Neural cell (in vitro differentiated cells): ENCODE measurements at regions not wholly inside any gene's neighbourhood (a gene's known extent, or its start where the extent isn't known, plus 50 kb on each side); places are given as distances from the start of the nearest gene placed in this dataset.

Source experiments
- H2AFZ ChIP-seq: fragments of 200-600, 300-800 bp; sonication (generic), shearing (Covaris generic); 2 replicates; pipeline ENCODE4 v1.6.0; 2014; ENCODE audit warnings: low read depth, mild to moderate bottlenecking, antibody characterized with exemption, low read length, moderate library complexity
- H3F3A ChIP-seq: fragments of 200-600 bp; shearing (Covaris generic); 2 replicates; pipeline ENCODE4 v1.6.1; 2016; ENCODE audit warnings: mild to moderate bottlenecking, moderate library complexity, mixed read lengths, antibody characterized with exemption, low read length; ENCODE audit not compliant: insufficient read depth, poor library complexity, severe bottlenecking
- H3K27ac ChIP-seq: fragments of 200-600, 300-800 bp; sonication (generic), shearing (Covaris generic); 2 replicates; pipeline ENCODE4 v1.5.1; 2014; ENCODE audit warnings: mild to moderate bottlenecking, low read length, moderate library complexity
- H3K27me3 ChIP-seq: fragments of 300-800, 200-600 bp; sonication (generic), shearing (Covaris generic); 2 replicates; pipeline ENCODE4 v1.6.0; 2014; ENCODE audit warnings: mild to moderate bottlenecking, low read depth, low read length, moderate library complexity; ENCODE audit not compliant: insufficient read depth
- H3K36me3 ChIP-seq: fragments of 300-800, 200-600 bp; sonication (generic), shearing (Covaris generic); 2 replicates; pipeline ENCODE4 v1.5.1; 2014; ENCODE audit warnings: mild to moderate bottlenecking, antibody characterized with exemption, low read length, moderate library complexity; ENCODE audit not compliant: insufficient read depth
- H3K4me2 ChIP-seq: fragments of 300-800, 200-600 bp; sonication (generic), shearing (Covaris generic); 2 replicates; pipeline ENCODE4 v1.6.0; 2014; ENCODE audit warnings: mild to moderate bottlenecking, low read length
- H3K4me3 ChIP-seq: fragments of 300-800, 200-600 bp; sonication (generic), shearing (Covaris generic); 2 replicates; pipeline ENCODE4 v1.5.1; 2014; ENCODE audit warnings: mild to moderate bottlenecking, low read length, moderate library complexity
- H3K79me2 ChIP-seq: fragments of 200-600 bp; shearing (Covaris generic); replicated peaks from 2 replicates; pipeline ENCODE4 v1.6.0; 2014; ENCODE audit warnings: mild to moderate bottlenecking, low read length, moderate library complexity; ENCODE audit not compliant: insufficient read depth
- H3K9ac ChIP-seq: fragments of 300-800, 200-600 bp; sonication (generic), shearing (Covaris generic); 2 replicates; pipeline ENCODE4 v1.6.1; 2016; ENCODE audit warnings: mild to moderate bottlenecking, low read length, mixed read lengths
- H3K9me2 ChIP-seq: fragments of 200-600 bp; shearing (Covaris generic); 2 replicates; pipeline ENCODE4 v1.6.1; 2016; ENCODE audit warnings: mild to moderate bottlenecking, low read length, mixed read lengths; ENCODE audit not compliant: insufficient read depth
- H3K9me3 ChIP-seq: fragments of 200-600, 300-800 bp; sonication (generic), shearing (Covaris generic); 2 replicates; pipeline ENCODE4 v1.6.1; 2016; ENCODE audit warnings: mild to moderate bottlenecking, mixed run types, low read length, moderate library complexity, mixed read lengths
- H4K20me1 ChIP-seq: fragments of 200-600 bp; shearing (Covaris generic); 2 replicates; pipeline ENCODE4 v1.6.1; 2016; ENCODE audit warnings: mild to moderate bottlenecking, mixed run types; ENCODE audit not compliant: insufficient read depth
- CTCF ChIP-seq: fragments of 450-650 bp; IDR thresholded peaks from 2 replicates; pipeline ENCODE4 v1.5.1; 2014; ENCODE audit warnings: antibody characterized with exemption, mild to moderate bottlenecking, moderate library complexity; ENCODE audit not compliant: poor library complexity, severe bottlenecking
- EP300 ChIP-seq: fragments of 450-650 bp; conservative IDR thresholded peaks from 2 replicates; pipeline ENCODE4 v1.6.1; 2014; ENCODE audit warnings: antibody characterized with exemption, mild to moderate bottlenecking, moderate library complexity; ENCODE audit not compliant: poor library complexity, severe bottlenecking
- EZH2 ChIP-seq: fragments of 200-600, 300-800 bp; shearing (Covaris generic), sonication (generic); IDR thresholded peaks from 2 replicates; pipeline ENCODE4 v1.6.1; 2014; ENCODE audit warnings: antibody characterized with exemption, low read length, borderline replicate concordance, mild to moderate bottlenecking; ENCODE audit not compliant: insufficient read depth, poor library complexity, severe bottlenecking
- MXI1 ChIP-seq: fragments of 450-650 bp; conservative IDR thresholded peaks from 2 replicates; pipeline ENCODE4 v1.6.1; 2014; ENCODE audit warnings: antibody characterized with exemption, mild to moderate bottlenecking; ENCODE audit not compliant: poor library complexity, severe bottlenecking
- POLR2AphosphoS5 ChIP-seq: IDR thresholded peaks from 2 replicates; pipeline ENCODE4 v1.6.1; 2012
- RAD21 ChIP-seq: fragments of 450-650 bp; conservative IDR thresholded peaks from 2 replicates; pipeline ENCODE4 v1.6.1; 2014; ENCODE audit warnings: antibody characterized with exemption, mild to moderate bottlenecking, moderate library complexity
- REST ChIP-seq: IDR thresholded peaks from 2 replicates; pipeline ENCODE4 v1.6.1; 2012; ENCODE audit warnings: borderline replicate concordance
- SMC3 ChIP-seq: fragments of 450-650 bp; conservative IDR thresholded peaks from 2 replicates; pipeline ENCODE4 v1.6.1; 2014; ENCODE audit warnings: antibody characterized with exemption, mild to moderate bottlenecking, moderate library complexity; ENCODE audit not compliant: poor library complexity
- TAF1 ChIP-seq: IDR thresholded peaks from 2 replicates; pipeline ENCODE4 v1.6.1; 2012; ENCODE audit warnings: low read depth

- Histone ChIP-seq H2AFZ (no peak overlapping the region), H3K79me2 (no peaks in the 10 kb centered on the region), H3K9me2 (no peaks in the 10 kb centered on the region), H3K9ac (no peak overlapping the region), H3F3A (no peaks in the 10 kb centered on the region), H3K36me3 (no peaks in the 10 kb centered on the region), H4K20me1 (no peaks in the 10 kb centered on the region), H3K4me3 (no peak overlapping the region), H3K4me2 (no peak overlapping the region), H3K27ac (no peak overlapping the region), H3K27me3 (no peaks in the 10 kb centered on the region), H3K9me3 (no peaks in the 10 kb centered on the region)
- TF ChIP-seq MXI1 (no peak), CTCF (no peak), RAD21 (no peak), REST (no peak), POLR2AphosphoS5 (no peak), EP300 (no peak), EZH2 (no peak), SMC3 (no peak), TAF1 (no peak)
Measured at GRCh38 chr9:107183176-107183575, 99.9 kb upstream of the RAD23B start.

GRCh38 chr9:107188376-107188775, 94.7 kb upstream of the RAD23B start:
- Histone ChIP-seq H4K20me1 (no peaks in the 10 kb centered on the region), H3K9ac (no peak overlapping the region), H3K36me3 (no peaks in the 10 kb centered on the region), H3K9me2 (no peaks in the 10 kb centered on the region), H3K4me2 (no peak overlapping the region), H3K4me3 (no peak overlapping the region), H3K27me3 (no peaks in the 10 kb centered on the region), H3K79me2 (no peaks in the 10 kb centered on the region), H3F3A (no peaks in the 10 kb centered on the region), H3K9me3 (no peaks in the 10 kb centered on the region), H3K27ac (no peak overlapping the region), H2AFZ (no peak overlapping the region)
- TF ChIP-seq POLR2AphosphoS5 (no peak), SMC3 (no peak), MXI1 (no peak), RAD21 (no peak), TAF1 (no peak), CTCF (no peak), REST (no peak), EP300 (no peak), EZH2 (no peak)
